ENCODE measurements at regions not wholly inside any gene's neighbourhood (a gene's known extent, or its start where the extent isn't known, plus 50 kb on each side); places are given as distances from the start of the nearest gene placed in this dataset.

GRCh38 chr16:80390046-80390445 is 150.7 kb upstream of the DYNLRB2 start:
- H3K4me3 Mint-ChIP-seq: no peak overlapping the region
- no peak for TF ChIP-seq CTCF (conservative IDR thresholded peaks at IDR 0.05)
- no peak overlapping the region for H3K9ac ChIP-seq (ENCODE audit: extremely low read depth, low read length, poor library complexity, severe bottlenecking)

GRCh38 chr16:80389338-80389737 is 151.5 kb upstream of the DYNLRB2 start:
- Mint-ChIP-seq H3K4me1 (no peaks in the 10 kb centered on the region), H3K4me3 (no peak overlapping the region), H3K27me3 (ENCODE audit: insufficient read depth) (peaks cover 12% of the 10 kb centered on the region), H3K27ac (no peak overlapping the region), H3K9me3 (no peaks in the 10 kb centered on the region), H3K36me3 (ENCODE audit: low read depth) (no peaks in the 10 kb centered on the region)
- Histone ChIP-seq H3K36me3 (ENCODE audit: control insufficient read depth, insufficient read depth, low read length) (no peaks in the 10 kb centered on the region), H3K9me3 (ENCODE audit: control insufficient read depth, low read length) (no peaks in the 10 kb centered on the region), H3K4me1 (ENCODE audit: control insufficient read depth, insufficient read depth, low read length) (no peaks in the 10 kb centered on the region), H3K4me3 (ENCODE audit: low read length) (no peak overlapping the region), H3K27ac (ENCODE audit: low read depth, low read length) (no peak overlapping the region), H3K9ac (ENCODE audit: extremely low read depth, low read length, poor library complexity, severe bottlenecking) (no peak overlapping the region), H3K27me3 (ENCODE audit: control insufficient read depth, insufficient read depth, low read length, poor library complexity, severe bottlenecking) (peaks cover 4% of the 10 kb centered on the region)
- DNase-seq: no peak
- no peak for TF ChIP-seq CTCF (conservative IDR thresholded peaks at IDR 0.05)
- WGBS, 2 experiments (ENCODE audit: insufficient coverage in 1 of 2, insufficient read length in 1 of 2): 76 to 96% methylated on average over 5 to 9 of the region's 9 CpGs

More at GRCh38 chr16:80390046-80390445, 150.7 kb upstream of the DYNLRB2 start:
- Mint-ChIP-seq H3K9me3 (no peaks in the 10 kb centered on the region), H3K36me3 (ENCODE audit: low read depth) (no peaks in the 10 kb centered on the region), H3K27ac (no peak overlapping the region), H3K4me1 (no peaks in the 10 kb centered on the region), H3K27me3 (ENCODE audit: insufficient read depth) (peaks cover 12% of the 10 kb centered on the region)
- Histone ChIP-seq H3K9me3 (ENCODE audit: control insufficient read depth, low read length) (no peaks in the 10 kb centered on the region), H3K27ac (ENCODE audit: low read depth, low read length) (no peak overlapping the region), H3K27me3 (ENCODE audit: control insufficient read depth, insufficient read depth, low read length, poor library complexity, severe bottlenecking) (peaks cover 4% of the 10 kb centered on the region), H3K4me3 (ENCODE audit: low read length) (no peak overlapping the region), H3K36me3 (ENCODE audit: control insufficient read depth, insufficient read depth, low read length) (no peaks in the 10 kb centered on the region), H3K4me1 (ENCODE audit: control insufficient read depth, insufficient read depth, low read length) (no peaks in the 10 kb centered on the region)
- 92 to 95% methylated on average over 2 to 4 of the region's 4 CpGs for WGBS, 2 experiments (ENCODE audit: insufficient coverage in 1 of 2, insufficient read length in 1 of 2)
- DNase-seq: no peak

- Mint-ChIP-seq H3K4me1 (no peaks in the 10 kb centered on the region), H3K9me3 (no peaks in the 10 kb centered on the region), H3K4me3 (no peak overlapping the region), H3K36me3 (ENCODE audit: low read depth) (no peaks in the 10 kb centered on the region), H3K27me3 (ENCODE audit: insufficient read depth) (peaks cover 17% of the 10 kb centered on the region), H3K27ac (no peak overlapping the region)
- Histone ChIP-seq H3K27me3 (ENCODE audit: control insufficient read depth, insufficient read depth, low read length, poor library complexity, severe bottlenecking) (peaks cover 10% of the 10 kb centered on the region), H3K4me3 (ENCODE audit: low read length) (no peak overlapping the region), H3K9ac (ENCODE audit: extremely low read depth, low read length, poor library complexity, severe bottlenecking) (no peak overlapping the region), H3K9me3 (ENCODE audit: control insufficient read depth, low read length) (no peaks in the 10 kb centered on the region), H3K27ac (ENCODE audit: low read depth, low read length) (no peak overlapping the region), H3K4me1 (ENCODE audit: control insufficient read depth, insufficient read depth, low read length) (no peaks in the 10 kb centered on the region), H3K36me3 (ENCODE audit: control insufficient read depth, insufficient read depth, low read length) (no peaks in the 10 kb centered on the region)
- no peak for DNase-seq
- WGBS, 2 experiments (ENCODE audit: insufficient coverage in 1 of 2, insufficient read length in 1 of 2): 78 to 90% methylated on average over 5 to 15 of the region's 15 CpGs
- peak; percentile 36 for TF ChIP-seq CTCF (conservative IDR thresholded peaks at IDR 0.05)
These were observed 153.4 kb upstream of the DYNLRB2 start for GRCh38 chr16:80387318-80387921.
